OCI-LY1 (cell line): ENCODE measurements at regions not wholly inside any gene's neighbourhood (a gene's known extent, or its start where the extent isn't known, plus 50 kb on each side); places are given as distances from the start of the nearest gene placed in this dataset.

Experiments used
- H2AFZ ChIP-seq: fragments of 200-600 bp; sonication (generic), shearing (Covaris generic); 2 replicates; pipeline ENCODE4 v1.6.0; 2014; ENCODE audit warnings: antibody characterized with exemption, mild to moderate bottlenecking, low read length
- H3F3A ChIP-seq: fragments of 200-600 bp; sonication (generic), shearing (Covaris generic); 2 replicates; pipeline ENCODE4 v1.6.0; 2014; ENCODE audit warnings: mild to moderate bottlenecking, antibody characterized with exemption, low read length, moderate library complexity; ENCODE audit not compliant: insufficient read depth
- H3K27ac ChIP-seq: fragments of 200-600 bp; sonication (generic); 2 replicates; pipeline ENCODE4 v1.5.1; 2014; ENCODE audit warnings: low read length, mixed run types, mild to moderate bottlenecking, low read depth; ENCODE audit not compliant: poor library complexity, severe bottlenecking
- H3K27me3 ChIP-seq: fragments of 200-600 bp; sonication (generic); 2 replicates; pipeline ENCODE4 v1.6.0; 2014; ENCODE audit warnings: antibody characterized with exemption, mild to moderate bottlenecking, low read length, moderate library complexity; ENCODE audit not compliant: insufficient read depth
- H3K36me3 ChIP-seq: fragments of 200-600 bp; sonication (generic); 2 replicates; pipeline ENCODE4 v1.6.1; 2014; ENCODE audit warnings: mild to moderate bottlenecking, antibody characterized with exemption, low read length, moderate library complexity, mixed read lengths; ENCODE audit not compliant: insufficient read depth
- H3K4me1 ChIP-seq: fragments of 200-600 bp; sonication (generic); 2 replicates; pipeline ENCODE4 v1.5.1; 2014; ENCODE audit warnings: mild to moderate bottlenecking, low read length, moderate library complexity; ENCODE audit not compliant: insufficient read depth, severe bottlenecking
- H3K4me2 ChIP-seq: fragments of 200-600 bp; sonication (generic), shearing (Covaris generic); 2 replicates; pipeline ENCODE4 v1.6.1; 2014; ENCODE audit warnings: low read length
- H3K4me3 ChIP-seq: fragments of 200-600 bp; sonication (generic); 2 replicates; pipeline ENCODE4 v1.5.1; 2014; ENCODE audit warnings: low read length, low read depth, mild to moderate bottlenecking, mixed read lengths; ENCODE audit not compliant: poor library complexity, severe bottlenecking
- H3K79me2 ChIP-seq: fragments of 200-600 bp; shearing (Covaris generic); 2 replicates; pipeline ENCODE4 v1.6.1; 2016; ENCODE audit warnings: mixed run types, low read length, mixed read lengths; ENCODE audit not compliant: insufficient read depth
- H3K9ac ChIP-seq: fragments of 200-600 bp; sonication (generic), shearing (Covaris generic); 2 replicates; pipeline ENCODE4 v1.6.1; 2014; ENCODE audit warnings: mild to moderate bottlenecking, low read length, mixed read lengths
- H3K9me2 ChIP-seq: fragments of 200-600 bp; sonication (generic), shearing (Covaris generic); 2 replicates; pipeline ENCODE4 v1.6.1; 2014; ENCODE audit warnings: low read depth, mild to moderate bottlenecking, low read length, mixed read lengths
- H3K9me3 ChIP-seq: fragments of 200-600 bp; shearing (Covaris generic); 2 replicates; pipeline ENCODE4 v1.6.1; 2014; ENCODE audit warnings: low read length, mixed read lengths
- H4K20me1 ChIP-seq: fragments of 200-600 bp; sonication (generic), shearing (Covaris generic); 2 replicates; pipeline ENCODE4 v1.6.0; 2016; ENCODE audit warnings: mild to moderate bottlenecking, low read length; ENCODE audit not compliant: insufficient read depth
- EZH2 ChIP-seq: fragments of 200-600 bp; sonication (generic), shearing (Covaris generic); IDR thresholded peaks from 2 replicates; pipeline ENCODE4 v1.8.0; 2017; ENCODE audit warnings: borderline replicate concordance, mixed run types, mild to moderate bottlenecking, antibody characterized with exemption, low read length, moderate library complexity, mixed read lengths
- TF ChIP-seq, protein P1 (sequence below): fragments of 200-600 bp; sonication (generic), shearing (Covaris generic); IDR thresholded peaks from 2 replicates; pipeline ENCODE4 v1.5.1; 2017; ENCODE audit warnings: mild to moderate bottlenecking, antibody characterized with exemption, low read length, moderate library complexity, mixed read lengths

DNA sequence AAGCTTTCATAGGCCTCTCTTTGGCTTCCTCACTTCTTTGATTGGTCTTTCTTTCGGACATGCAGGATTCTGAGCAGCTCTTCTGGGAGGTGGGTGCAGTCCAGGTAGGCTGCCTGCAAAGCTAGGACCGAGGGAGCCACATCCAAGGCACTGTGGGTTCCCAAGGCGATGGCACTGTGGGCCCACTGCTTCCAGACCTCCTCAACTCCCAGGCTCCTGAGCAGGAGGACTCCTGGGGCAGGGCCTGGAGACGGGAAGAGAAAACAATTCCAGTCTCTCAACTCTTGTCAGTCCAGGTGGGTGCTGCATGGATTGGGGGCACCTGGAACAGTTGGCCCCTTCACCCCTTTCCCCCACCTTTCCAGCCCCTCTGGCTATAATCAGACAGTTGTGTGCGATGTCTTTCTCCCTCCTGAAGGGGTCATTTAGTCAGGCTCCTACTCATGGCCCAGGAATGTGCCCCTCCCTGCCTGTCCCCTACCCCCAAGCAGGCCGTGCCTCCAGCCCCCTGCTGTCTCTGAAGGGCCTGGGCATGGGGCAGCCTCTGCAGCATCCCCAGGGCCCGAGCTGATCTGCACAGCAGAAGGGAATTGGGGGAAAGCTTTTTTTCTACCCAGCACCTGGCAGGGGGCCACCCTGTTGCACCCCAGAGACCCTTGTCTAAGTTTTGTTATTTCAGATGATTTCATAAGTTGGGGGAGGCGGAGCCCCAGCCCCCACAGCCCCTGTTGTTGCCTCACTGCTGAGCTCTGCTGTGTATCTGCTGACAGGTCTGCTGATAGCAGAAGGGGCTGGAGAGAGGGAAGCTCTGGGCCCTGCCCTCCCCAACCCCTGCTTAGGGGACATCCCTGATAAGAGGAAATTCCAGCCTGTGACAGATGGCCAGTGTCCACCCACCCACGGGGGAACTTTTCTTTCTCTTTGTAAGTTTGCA is 330.3 kb downstream of the SEC14L1 start:
- H3K9me3 ChIP-seq, result no peaks in the 10 kb centered on the region
- no peak overlapping the region for H2AFZ ChIP-seq
- H3K4me3 ChIP-seq, result peak overlapping the region; percentile 49
- TF ChIP-seq EZH2, result no peak
- TF ChIP-seq, protein P1, sequence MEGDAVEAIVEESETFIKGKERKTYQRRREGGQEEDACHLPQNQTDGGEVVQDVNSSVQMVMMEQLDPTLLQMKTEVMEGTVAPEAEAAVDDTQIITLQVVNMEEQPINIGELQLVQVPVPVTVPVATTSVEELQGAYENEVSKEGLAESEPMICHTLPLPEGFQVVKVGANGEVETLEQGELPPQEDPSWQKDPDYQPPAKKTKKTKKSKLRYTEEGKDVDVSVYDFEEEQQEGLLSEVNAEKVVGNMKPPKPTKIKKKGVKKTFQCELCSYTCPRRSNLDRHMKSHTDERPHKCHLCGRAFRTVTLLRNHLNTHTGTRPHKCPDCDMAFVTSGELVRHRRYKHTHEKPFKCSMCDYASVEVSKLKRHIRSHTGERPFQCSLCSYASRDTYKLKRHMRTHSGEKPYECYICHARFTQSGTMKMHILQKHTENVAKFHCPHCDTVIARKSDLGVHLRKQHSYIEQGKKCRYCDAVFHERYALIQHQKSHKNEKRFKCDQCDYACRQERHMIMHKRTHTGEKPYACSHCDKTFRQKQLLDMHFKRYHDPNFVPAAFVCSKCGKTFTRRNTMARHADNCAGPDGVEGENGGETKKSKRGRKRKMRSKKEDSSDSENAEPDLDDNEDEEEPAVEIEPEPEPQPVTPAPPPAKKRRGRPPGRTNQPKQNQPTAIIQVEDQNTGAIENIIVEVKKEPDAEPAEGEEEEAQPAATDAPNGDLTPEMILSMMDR, result no peak
- peaks cover 100% of the 10 kb centered on the region for H3K4me1 ChIP-seq
- H3K9me2 ChIP-seq, result no peaks in the 10 kb centered on the region
- H3K79me2 ChIP-seq, result peaks cover 96% of the 10 kb centered on the region
- peaks cover 87% of the 10 kb centered on the region for H3K36me3 ChIP-seq
- no peaks in the 10 kb centered on the region for H4K20me1 ChIP-seq
- H3K4me2 ChIP-seq, result peak overlapping the region; percentile 76
- H3K9ac ChIP-seq, result peak overlapping the region; percentile 76
- H3F3A ChIP-seq, result peaks cover 5% of the 10 kb centered on the region; the same call in 1 of the 2 replicates
- H3K27me3 ChIP-seq, result no peaks in the 10 kb centered on the region
- H3K27ac ChIP-seq, result peak overlapping the region; percentile 99

GRCh38 chr17:77471984-77472461 is 331.3 kb downstream of the SEC14L1 start:
- Histone ChIP-seq H3K9me3 (no peaks in the 10 kb centered on the region), H3K79me2 (peaks cover 96% of the 10 kb centered on the region), H2AFZ (no peak overlapping the region), H3K4me3 (peak overlapping the region; percentile 49), H3K9me2 (no peaks in the 10 kb centered on the region), H3K27ac (peak overlapping the region; percentile 99), H3K36me3 (peaks cover 86% of the 10 kb centered on the region), H3F3A (peaks cover 5% of the 10 kb centered on the region; the same call in 1 of the 2 replicates), H3K27me3 (no peaks in the 10 kb centered on the region), H3K4me2 (peak overlapping the region; percentile 76), H4K20me1 (no peaks in the 10 kb centered on the region), H3K4me1 (peaks cover 100% of the 10 kb centered on the region), H3K9ac (peak overlapping the region; percentile 76)
- TF ChIP-seq, protein P1, result no peak
- no peak for TF ChIP-seq EZH2

GRCh38 chr17:77472468-77473310 is 331.9 kb downstream of the SEC14L1 start:
- Histone ChIP-seq H3K27me3 (no peaks in the 10 kb centered on the region), H3K9me3 (no peaks in the 10 kb centered on the region), H2AFZ (no peak overlapping the region), H3K9me2 (no peaks in the 10 kb centered on the region), H3K4me2 (peak overlapping the region; percentile 76), H3F3A (peaks cover 5% of the 10 kb centered on the region; the same call in 1 of the 2 replicates), H4K20me1 (no peaks in the 10 kb centered on the region), H3K9ac (peak overlapping the region; percentile 76), H3K4me3 (peak overlapping the region; percentile 49), H3K79me2 (peaks cover 96% of the 10 kb centered on the region), H3K36me3 (peaks cover 86% of the 10 kb centered on the region), H3K27ac (peak overlapping the region; percentile 99), H3K4me1 (peaks cover 100% of the 10 kb centered on the region)
- no peak for TF ChIP-seq EZH2
- TF ChIP-seq, protein P1, result no peak
